ENCODE measurements at regions not wholly inside any gene's neighbourhood (a gene's known extent, or its start where the extent isn't known, plus 50 kb on each side); places are given as distances from the start of the nearest gene placed in this dataset.

GRCh38 chr4:108350332-108350731 is 181.6 kb upstream of the LEF1 start:
- H3K4me3 ChIP-seq (ENCODE audit: low read depth, low read length), result no peak overlapping the region
- DNase-seq (ENCODE audit: low read depth), result no peak

DNA sequence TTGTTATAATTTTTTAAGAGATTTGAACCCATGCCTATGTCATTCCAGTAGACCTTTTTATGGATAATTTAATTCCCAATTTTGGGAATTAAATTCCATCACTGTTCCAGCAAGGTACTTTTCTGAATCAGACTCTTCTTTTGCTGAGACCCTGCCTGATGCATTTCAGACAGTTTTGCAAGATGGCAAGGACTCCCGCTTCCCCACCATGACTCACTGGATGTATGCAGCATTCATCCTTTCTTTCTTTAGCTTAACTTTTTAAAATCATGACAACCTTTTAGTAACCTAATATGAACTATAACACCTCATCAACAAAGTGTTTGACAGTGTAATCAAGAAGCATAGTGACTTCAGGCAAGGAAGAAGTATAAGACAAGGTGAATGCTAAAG is 178.1 kb upstream of the LEF1 start:
- no peak for DNase-seq (ENCODE audit: low read depth)
- H3K4me3 ChIP-seq (ENCODE audit: low read depth, low read length), result no peak overlapping the region

More at GRCh38 chr4:108350332-108350731, 181.6 kb upstream of the LEF1 start:
- TF ChIP-seq, protein P1, sequence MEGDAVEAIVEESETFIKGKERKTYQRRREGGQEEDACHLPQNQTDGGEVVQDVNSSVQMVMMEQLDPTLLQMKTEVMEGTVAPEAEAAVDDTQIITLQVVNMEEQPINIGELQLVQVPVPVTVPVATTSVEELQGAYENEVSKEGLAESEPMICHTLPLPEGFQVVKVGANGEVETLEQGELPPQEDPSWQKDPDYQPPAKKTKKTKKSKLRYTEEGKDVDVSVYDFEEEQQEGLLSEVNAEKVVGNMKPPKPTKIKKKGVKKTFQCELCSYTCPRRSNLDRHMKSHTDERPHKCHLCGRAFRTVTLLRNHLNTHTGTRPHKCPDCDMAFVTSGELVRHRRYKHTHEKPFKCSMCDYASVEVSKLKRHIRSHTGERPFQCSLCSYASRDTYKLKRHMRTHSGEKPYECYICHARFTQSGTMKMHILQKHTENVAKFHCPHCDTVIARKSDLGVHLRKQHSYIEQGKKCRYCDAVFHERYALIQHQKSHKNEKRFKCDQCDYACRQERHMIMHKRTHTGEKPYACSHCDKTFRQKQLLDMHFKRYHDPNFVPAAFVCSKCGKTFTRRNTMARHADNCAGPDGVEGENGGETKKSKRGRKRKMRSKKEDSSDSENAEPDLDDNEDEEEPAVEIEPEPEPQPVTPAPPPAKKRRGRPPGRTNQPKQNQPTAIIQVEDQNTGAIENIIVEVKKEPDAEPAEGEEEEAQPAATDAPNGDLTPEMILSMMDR (IDR thresholded peaks at IDR 0.05; ENCODE audit: insufficient read depth, low read depth, low read length, missing control alignments), result no peak

DNA sequence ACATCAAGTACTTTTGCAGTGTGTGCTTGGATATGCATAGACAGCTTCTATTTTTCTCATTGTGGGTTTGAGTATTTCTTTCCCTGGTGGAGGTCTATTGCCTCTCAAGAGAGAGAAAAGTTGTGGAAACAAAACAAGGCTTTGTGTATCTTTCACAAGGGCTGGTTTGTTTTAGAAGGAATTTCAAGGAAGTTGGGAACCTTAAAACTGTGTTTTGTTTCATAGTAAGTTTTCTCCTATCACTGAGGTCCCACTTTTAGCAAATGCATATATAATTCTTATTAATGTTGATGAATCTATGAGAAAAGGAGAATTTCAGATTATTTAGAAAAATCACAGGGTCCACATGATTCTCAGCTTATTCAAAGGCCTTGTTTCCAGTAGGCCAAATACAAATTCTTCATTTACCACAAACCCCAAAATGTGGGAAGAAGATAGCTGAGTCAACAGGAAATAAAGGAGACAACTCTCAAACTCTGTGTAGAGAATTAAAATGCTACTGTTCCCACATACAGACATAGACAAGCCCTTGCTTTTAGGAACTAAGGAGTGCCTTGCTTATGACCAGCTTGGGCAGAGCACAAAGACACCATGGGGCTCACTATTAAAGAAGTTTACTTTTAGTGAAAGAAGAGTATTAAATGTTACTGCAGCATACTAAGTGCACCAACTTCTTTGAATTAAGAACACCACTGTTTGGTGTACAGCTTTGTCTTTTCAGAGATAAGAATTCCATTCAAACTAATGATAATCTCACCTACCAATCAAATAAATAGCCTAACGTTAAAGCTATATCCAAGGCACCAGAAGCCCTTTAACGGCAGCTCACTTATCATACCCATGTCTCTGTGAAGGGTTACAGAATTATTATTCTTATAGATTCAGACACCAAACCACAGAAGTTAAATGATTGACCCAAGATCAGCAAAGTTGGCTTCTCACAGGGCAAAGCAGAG is 177.4 kb upstream of the LEF1 start:
- DNase-seq (ENCODE audit: low read depth), result no peak
- TF ChIP-seq, protein P1 (IDR thresholded peaks at IDR 0.05; ENCODE audit: insufficient read depth, low read depth, low read length, missing control alignments), result no peak
- no peak overlapping the region for H3K4me3 ChIP-seq (ENCODE audit: low read depth, low read length)

More for the DNA sequence above, 178.1 kb upstream of the LEF1 start:
- TF ChIP-seq, protein P1 (IDR thresholded peaks at IDR 0.05; ENCODE audit: insufficient read depth, low read depth, low read length, missing control alignments), result no peak

GRCh38 chr4:108342325-108342970 is 173.7 kb upstream of the LEF1 start:
- H3K4me3 ChIP-seq (ENCODE audit: low read depth, low read length), result no peak overlapping the region
- peak; percentile 42 for DNase-seq (ENCODE audit: low read depth)
- TF ChIP-seq, protein P1 (IDR thresholded peaks at IDR 0.05; ENCODE audit: insufficient read depth, low read depth, low read length, missing control alignments), result no peak

GRCh38 chr4:108337923-108338322 is 169.2 kb upstream of the LEF1 start:
- no peak for DNase-seq (ENCODE audit: low read depth)
- H3K4me3 ChIP-seq (ENCODE audit: low read depth, low read length), result no peak overlapping the region
- TF ChIP-seq, protein P1 (IDR thresholded peaks at IDR 0.05; ENCODE audit: insufficient read depth, low read depth, low read length, missing control alignments), result no peak

- TF ChIP-seq, protein P1 (IDR thresholded peaks at IDR 0.05; ENCODE audit: insufficient read depth, low read depth, low read length, missing control alignments), result no peak
- H3K4me3 ChIP-seq (ENCODE audit: low read depth, low read length), result no peak overlapping the region
- DNase-seq (ENCODE audit: low read depth), result no peak
Measured at GRCh38 chr4:108336076-108336475, 167.3 kb upstream of the LEF1 start.

Measured in GM12865 (cell line).